GM08714 (cell line): ENCODE measurements at regions not wholly inside any gene's neighbourhood (a gene's known extent, or its start where the extent isn't known, plus 50 kb on each side); places are given as distances from the start of the nearest gene placed in this dataset.

Experiments
- H3K4me3 ChIP-seq: fragments of 200-500 bp; sonication (Bioruptor generic); 2 replicates; pipeline ENCODE4 v1.5.1; 2014; ENCODE audit warnings: mild to moderate bottlenecking, low read length, inconsistent platforms
- ZNF274 ChIP-seq: IDR thresholded peaks from 2 replicates; pipeline ENCODE4 v1.6.1; 2012; ENCODE audit warnings: mild to moderate bottlenecking, low read depth, low read length

GRCh38 chr2:181235683-181236459 is 221.3 kb upstream of the ITGA4 start:
- no peak for TF ChIP-seq ZNF274
- no peak overlapping the region for H3K4me3 ChIP-seq

GRCh38 chr2:181239201-181239799 is 217.9 kb upstream of the ITGA4 start:
- no peak for TF ChIP-seq ZNF274

GRCh38 chr2:181240844-181241243 is 216.3 kb upstream of the ITGA4 start:
- H3K4me3 ChIP-seq: no peak overlapping the region
- no peak for TF ChIP-seq ZNF274

More at GRCh38 chr2:181239201-181239799, 217.9 kb upstream of the ITGA4 start:
- H3K4me3 ChIP-seq: no peak overlapping the region

- no peak for TF ChIP-seq ZNF274
- H3K4me3 ChIP-seq: no peak overlapping the region
Measured at GRCh38 chr2:181241366-181241765, 215.8 kb upstream of the ITGA4 start.

GRCh38 chr2:181241797-181242196 is 215.4 kb upstream of the ITGA4 start:
- H3K4me3 ChIP-seq: no peak overlapping the region
- no peak for TF ChIP-seq ZNF274

- no peak for TF ChIP-seq ZNF274
- no peak overlapping the region for H3K4me3 ChIP-seq
Measured at GRCh38 chr2:181242262-181242661, 214.9 kb upstream of the ITGA4 start.

GRCh38 chr2:181243319-181243718 is 213.9 kb upstream of the ITGA4 start:
- no peak for TF ChIP-seq ZNF274

GRCh38 chr2:181250691-181251090 is 206.5 kb upstream of the ITGA4 start:
- TF ChIP-seq ZNF274: no peak
- H3K4me3 ChIP-seq: no peak overlapping the region

More at GRCh38 chr2:181243319-181243718, 213.9 kb upstream of the ITGA4 start:
- no peak overlapping the region for H3K4me3 ChIP-seq

GRCh38 chr2:181252262-181253148 is 204.7 kb upstream of the ITGA4 start:
- TF ChIP-seq ZNF274: no peak
- no peak overlapping the region for H3K4me3 ChIP-seq

- H3K4me3 ChIP-seq: no peak overlapping the region
- no peak for TF ChIP-seq ZNF274
Measured at GRCh38 chr2:181253438-181253837, 203.7 kb upstream of the ITGA4 start.

GRCh38 chr2:181255651-181256050 is 201.5 kb upstream of the ITGA4 start:
- TF ChIP-seq ZNF274: no peak
- no peak overlapping the region for H3K4me3 ChIP-seq

GRCh38 chr2:181258720-181259119 is 198.5 kb upstream of the ITGA4 start:
- no peak overlapping the region for H3K4me3 ChIP-seq
- TF ChIP-seq ZNF274: no peak

GRCh38 chr2:181262782-181263181 is 194.4 kb upstream of the ITGA4 start:
- no peak overlapping the region for H3K4me3 ChIP-seq
- TF ChIP-seq ZNF274: no peak

GRCh38 chr2:181264001-181264400 is 193.2 kb upstream of the ITGA4 start:
- TF ChIP-seq ZNF274: no peak
- no peak overlapping the region for H3K4me3 ChIP-seq
